GM12878 (cell line): ENCODE measurements at regions not wholly inside any gene's neighbourhood (a gene's known extent, or its start where the extent isn't known, plus 50 kb on each side); places are given as distances from the start of the nearest gene placed in this dataset.

Source experiments
- ATAC-seq: fragments of 200-7000 bp; cut with Tn5 transposase; 3 replicates; pipeline ENCODE4 v1.9.1; 2020; ENCODE audit warnings: mild to moderate bottlenecking, moderate library complexity
- BruUV-seq: library from RNA; stranded (reverse); fragments of 400-500 nt; replicated peaks from 2 replicates; lab custom pipeline; 2021; lab: Mats Ljungman, UMichigan
- CTCF ChIA-PET: fragments of 300-600 bp; sonication (Branson Sonifier 250); formaldehyde crosslinking; extraction: SDS; loops from one replicate; lab custom pipeline; 2021; ENCODE audit warnings: inconsistent platforms; lab: Yijun Ruan, JAX
- POLR2A ChIA-PET: fragments of 350-600 bp; formaldehyde crosslinking; extraction: SDS; loops from one replicate; lab custom pipeline; 2021; ENCODE audit warnings: inconsistent platforms; lab: Charles Lee
- RAD21 ChIA-PET: fragments of 300-600 bp; sonication (Branson Sonifier 250); formaldehyde crosslinking; loops from one replicate; lab custom pipeline; 2023; ENCODE audit warnings: antibody characterized with exemption; ENCODE audit not compliant: unreplicated experiment; lab: Charles Lee
- SMC1A ChIA-PET: fragments of 300-600 bp; sonication (Branson Sonifier 250); formaldehyde crosslinking; loops from one replicate; lab custom pipeline; 2023; ENCODE audit not compliant: unreplicated experiment, uncharacterized antibody; lab: Charles Lee
- DNase-seq: peaks from one replicate; pipeline ENCODE4 v3.0.0-alpha.2; 2011; ENCODE audit warnings: low read depth, low spot score
- FAIRE-seq: peaks from 3 replicates; lab custom pipeline; 2011; peaks lifted over from hg19 to GRCh38; lab: Jason Lieb, UNC
- H2AFZ ChIP-seq: 2 replicates; pipeline ENCODE4 v1.6.0; 2011; ENCODE audit warnings: low read depth, low read length, control low read depth; ENCODE audit not compliant: control insufficient read depth
- H3K27ac ChIP-seq: 2 replicates; pipeline ENCODE4 v1.5.1; 2011; ENCODE audit warnings: control low read depth; ENCODE audit not compliant: control insufficient read depth, insufficient read depth
- H3K27me3 ChIP-seq, 2 experiments: replicated peaks in 1 of 2; 2 replicates each; pipeline versions ENCODE4 v1.6.0 to v1.6.1; 2011; ENCODE audit warnings: low read length in 1 of 2; ENCODE audit not compliant: control insufficient read depth in 2 of 2, insufficient read depth in 2 of 2
- H3K36me3 ChIP-seq, 2 experiments: 2 replicates each; pipeline ENCODE4 v1.5.1; 2011; ENCODE audit warnings: low read length in 1 of 2; ENCODE audit not compliant: control insufficient read depth in 2 of 2, insufficient read depth in 2 of 2
- H3K4me1 ChIP-seq: 2 replicates; pipeline ENCODE4 v1.6.1; 2011; ENCODE audit warnings: mild to moderate bottlenecking, low read length, moderate library complexity, mixed read lengths; ENCODE audit not compliant: control insufficient read depth, insufficient read depth
- H3K4me2 ChIP-seq: 2 replicates; pipeline ENCODE4 v1.6.0; 2011; ENCODE audit warnings: control low read depth; ENCODE audit not compliant: control insufficient read depth, insufficient read depth
- H3K4me3 ChIP-seq: fragments of 200-600 bp; sonication (generic); 2 replicates; pipeline ENCODE4 v1.5.1; 2016
- H3K79me2 ChIP-seq: 2 replicates; pipeline ENCODE4 v1.6.0; 2011; ENCODE audit warnings: low read length; ENCODE audit not compliant: control insufficient read depth, insufficient read depth
- H3K9ac ChIP-seq: 2 replicates; pipeline ENCODE4 v1.8.0; 2011; ENCODE audit warnings: low read length, control low read depth, mixed read lengths; ENCODE audit not compliant: control insufficient read depth, insufficient read depth
- H3K9me3 ChIP-seq: replicated peaks from 3 replicates; pipeline ENCODE4 v1.5.1; 2011; ENCODE audit warnings: mild to moderate bottlenecking, low read length; ENCODE audit not compliant: control insufficient read depth, insufficient read depth
- H4K20me1 ChIP-seq: 2 replicates; pipeline ENCODE4 v1.6.0; 2011; ENCODE audit not compliant: control insufficient read depth, insufficient read depth
- BCL3 ChIP-seq: IDR thresholded peaks from 2 replicates; pipeline ENCODE4 v1.6.1; 2011; ENCODE audit warnings: borderline replicate concordance, low read depth, mild to moderate bottlenecking, moderate library complexity, low read length; ENCODE audit not compliant: insufficient read depth, poor library complexity, severe bottlenecking
- CHD4 ChIP-seq: fragments of 200-600 bp; sonication (generic); IDR thresholded peaks from 2 replicates; pipeline ENCODE4 v1.6.1; 2016; ENCODE audit warnings: mild to moderate bottlenecking
- NR2C2 ChIP-seq: IDR thresholded peaks from 2 replicates; pipeline ENCODE4 v1.6.1; 2011; ENCODE audit warnings: borderline replicate concordance, low read depth; ENCODE audit not compliant: control insufficient read depth, insufficient read length
- POLR2AphosphoS2 ChIP-seq: IDR thresholded peaks from 2 replicates; pipeline ENCODE4 v1.6.1; 2011; ENCODE audit warnings: low read depth, mild to moderate bottlenecking, low read length, improper control_type of control experiment, moderate library complexity
- RELA ChIP-seq: fragments of 450-650 bp; IDR thresholded peaks from 2 replicates; pipeline ENCODE4 v1.8.0; 2014; ENCODE audit warnings: borderline replicate concordance; ENCODE audit not compliant: partially characterized antibody
- RFX5 ChIP-seq: IDR thresholded peaks from 2 replicates; pipeline ENCODE4 v1.6.1; 2011; ENCODE audit warnings: low read depth, low read length, improper control_type of control experiment
- TBL1XR1 ChIP-seq: IDR thresholded peaks from 2 replicates; pipeline ENCODE4 v1.6.1; 2012; ENCODE audit warnings: low read depth, low read length, improper control_type of control experiment
- ZNF622 ChIP-seq: fragments of 450-650 bp; IDR thresholded peaks from 2 replicates; pipeline ENCODE4 v1.6.1; 2017; ENCODE audit warnings: mild to moderate bottlenecking, inconsistent platforms
- ZZZ3 ChIP-seq: IDR thresholded peaks from 2 replicates; pipeline ENCODE4 v1.6.1; 2011; ENCODE audit warnings: low read depth; ENCODE audit not compliant: control insufficient read depth, insufficient read length
- WGBS: methylation state at CpG from one replicate; pipeline ENCODE4 v1.1.6; 2016; ENCODE audit warnings: low lambda C conversion rate; ENCODE audit not compliant: insufficient replicate concordance, insufficient coverage; ENCODE audit errors: missing lambda C conversion rate; 5-methylcytosine and 5-hydroxymethylcytosine counted together
- in situ Hi-C: fragments of 300-500 bp; cut with MboI; formaldehyde crosslinking; loops from 9 replicates; pipeline ENCODE4 v1.14.3; 2018; ENCODE audit warnings: mixed read lengths
- intact Hi-C: fragments of 100-400 bp; cut with micrococcal nuclease; formaldehyde crosslinking; loops from one replicate; pipeline ENCODE4 v1.14.2; 2022; ENCODE audit not compliant: unreplicated experiment
- TF ChIP-seq, protein P1 (sequence below): IDR thresholded peaks from 2 replicates; pipeline ENCODE4 v1.6.1; 2012; ENCODE audit warnings: low read depth, low read length, improper control_type of control experiment
- TF ChIP-seq, protein P2 (sequence below): fragments of 450-650 bp; IDR thresholded peaks from 2 replicates; pipeline ENCODE4 v1.6.1; 2017; ENCODE audit warnings: mild to moderate bottlenecking, moderate library complexity
- TF ChIP-seq, protein P3 (sequence below): fragments of 450-650 bp; IDR thresholded peaks from 2 replicates; pipeline ENCODE4 v1.6.1; 2017; ENCODE audit warnings: mild to moderate bottlenecking, low read depth, inconsistent platforms; ENCODE audit not compliant: poor library complexity, severe bottlenecking

DNA sequence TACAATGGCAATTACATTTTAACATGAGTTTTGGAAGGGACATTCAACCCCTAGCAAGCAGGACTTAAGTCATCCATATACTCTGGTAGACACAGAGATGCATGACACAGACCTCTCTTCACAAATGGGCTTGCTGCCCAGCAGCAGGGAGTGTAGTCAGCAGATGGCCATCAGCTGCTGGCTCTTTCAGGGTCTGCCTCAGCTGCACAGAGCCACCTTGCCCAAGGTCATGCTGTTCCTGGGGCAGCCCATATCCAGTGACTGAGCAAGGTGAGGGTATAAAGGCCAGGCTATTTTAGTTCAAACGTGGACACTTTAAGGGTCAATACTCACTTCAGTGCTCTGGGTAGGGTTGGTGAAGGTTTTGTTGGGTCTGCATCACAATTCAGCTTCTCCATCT is 58.3 kb upstream of the JDP2 start:
- no peaks in the 10 kb centered on the region for H3K36me3 ChIP-seq
- no TSS peak for BruUV-seq
- H3K79me2 ChIP-seq: no peaks in the 10 kb centered on the region
- ATAC-seq (no peak), DNase-seq (no peak), FAIRE-seq (no peak)
- no peak overlapping the region for H2AFZ ChIP-seq
- ChIA-PET POLR2A (no interaction called here), CTCF (interaction anchor here (0.6 kb wide), 1 partner anchor 10 kb away, joined by 3 read pairs; no protein-coding TSS in a partner anchor), SMC1A (interaction anchor here (1.1 kb wide), 1 partner anchor 11 kb away, joined by 4 read pairs; no protein-coding TSS in a partner anchor), RAD21 (no interaction called here)
- 100% methylated on average over 1 of the region's 1 CpG for WGBS
- in situ Hi-C loops: no loop called here
- intact Hi-C loops: no loop called here
- peaks cover 3% of the 10 kb centered on the region; the same call in 1 of the 2 replicates for H3K4me1 ChIP-seq
- H3K4me2 ChIP-seq: no peak overlapping the region
- no peak overlapping the region for H3K4me3 ChIP-seq
- H3K9ac ChIP-seq: no peak overlapping the region
- no peak overlapping the region for H3K27ac ChIP-seq
- H3K27me3 ChIP-seq: no peaks in the 10 kb centered on the region
- H4K20me1 ChIP-seq: no peaks in the 10 kb centered on the region
- no peaks in the 10 kb centered on the region for H3K9me3 ChIP-seq
- no peak for TF ChIP-seq RELA
- TF ChIP-seq RFX5: no peak
- TF ChIP-seq POLR2AphosphoS2: no peak
- no peak for TF ChIP-seq TBL1XR1
- TF ChIP-seq ZZZ3: no peak
- TF ChIP-seq NR2C2: no peak
- TF ChIP-seq, protein P1, sequence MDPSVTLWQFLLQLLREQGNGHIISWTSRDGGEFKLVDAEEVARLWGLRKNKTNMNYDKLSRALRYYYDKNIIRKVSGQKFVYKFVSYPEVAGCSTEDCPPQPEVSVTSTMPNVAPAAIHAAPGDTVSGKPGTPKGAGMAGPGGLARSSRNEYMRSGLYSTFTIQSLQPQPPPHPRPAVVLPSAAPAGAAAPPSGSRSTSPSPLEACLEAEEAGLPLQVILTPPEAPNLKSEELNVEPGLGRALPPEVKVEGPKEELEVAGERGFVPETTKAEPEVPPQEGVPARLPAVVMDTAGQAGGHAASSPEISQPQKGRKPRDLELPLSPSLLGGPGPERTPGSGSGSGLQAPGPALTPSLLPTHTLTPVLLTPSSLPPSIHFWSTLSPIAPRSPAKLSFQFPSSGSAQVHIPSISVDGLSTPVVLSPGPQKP: no peak
- TF ChIP-seq ZNF622: no peak
- no peak for TF ChIP-seq CHD4
- TF ChIP-seq, protein P2, sequence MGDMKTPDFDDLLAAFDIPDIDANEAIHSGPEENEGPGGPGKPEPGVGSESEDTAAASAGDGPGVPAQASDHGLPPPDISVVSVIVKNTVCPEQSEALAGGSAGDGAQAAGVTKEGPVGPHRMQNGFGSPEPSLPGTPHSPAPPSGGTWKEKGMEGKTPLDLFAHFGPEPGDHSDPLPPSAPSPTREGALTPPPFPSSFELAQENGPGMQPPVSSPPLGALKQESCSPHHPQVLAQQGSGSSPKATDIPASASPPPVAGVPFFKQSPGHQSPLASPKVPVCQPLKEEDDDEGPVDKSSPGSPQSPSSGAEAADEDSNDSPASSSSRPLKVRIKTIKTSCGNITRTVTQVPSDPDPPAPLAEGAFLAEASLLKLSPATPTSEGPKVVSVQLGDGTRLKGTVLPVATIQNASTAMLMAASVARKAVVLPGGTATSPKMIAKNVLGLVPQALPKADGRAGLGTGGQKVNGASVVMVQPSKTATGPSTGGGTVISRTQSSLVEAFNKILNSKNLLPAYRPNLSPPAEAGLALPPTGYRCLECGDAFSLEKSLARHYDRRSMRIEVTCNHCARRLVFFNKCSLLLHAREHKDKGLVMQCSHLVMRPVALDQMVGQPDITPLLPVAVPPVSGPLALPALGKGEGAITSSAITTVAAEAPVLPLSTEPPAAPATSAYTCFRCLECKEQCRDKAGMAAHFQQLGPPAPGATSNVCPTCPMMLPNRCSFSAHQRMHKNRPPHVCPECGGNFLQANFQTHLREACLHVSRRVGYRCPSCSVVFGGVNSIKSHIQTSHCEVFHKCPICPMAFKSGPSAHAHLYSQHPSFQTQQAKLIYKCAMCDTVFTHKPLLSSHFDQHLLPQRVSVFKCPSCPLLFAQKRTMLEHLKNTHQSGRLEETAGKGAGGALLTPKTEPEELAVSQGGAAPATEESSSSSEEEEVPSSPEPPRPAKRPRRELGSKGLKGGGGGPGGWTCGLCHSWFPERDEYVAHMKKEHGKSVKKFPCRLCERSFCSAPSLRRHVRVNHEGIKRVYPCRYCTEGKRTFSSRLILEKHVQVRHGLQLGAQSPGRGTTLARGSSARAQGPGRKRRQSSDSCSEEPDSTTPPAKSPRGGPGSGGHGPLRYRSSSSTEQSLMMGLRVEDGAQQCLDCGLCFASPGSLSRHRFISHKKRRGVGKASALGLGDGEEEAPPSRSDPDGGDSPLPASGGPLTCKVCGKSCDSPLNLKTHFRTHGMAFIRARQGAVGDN: no peak
- no peak for TF ChIP-seq BCL3
- TF ChIP-seq, protein P3, sequence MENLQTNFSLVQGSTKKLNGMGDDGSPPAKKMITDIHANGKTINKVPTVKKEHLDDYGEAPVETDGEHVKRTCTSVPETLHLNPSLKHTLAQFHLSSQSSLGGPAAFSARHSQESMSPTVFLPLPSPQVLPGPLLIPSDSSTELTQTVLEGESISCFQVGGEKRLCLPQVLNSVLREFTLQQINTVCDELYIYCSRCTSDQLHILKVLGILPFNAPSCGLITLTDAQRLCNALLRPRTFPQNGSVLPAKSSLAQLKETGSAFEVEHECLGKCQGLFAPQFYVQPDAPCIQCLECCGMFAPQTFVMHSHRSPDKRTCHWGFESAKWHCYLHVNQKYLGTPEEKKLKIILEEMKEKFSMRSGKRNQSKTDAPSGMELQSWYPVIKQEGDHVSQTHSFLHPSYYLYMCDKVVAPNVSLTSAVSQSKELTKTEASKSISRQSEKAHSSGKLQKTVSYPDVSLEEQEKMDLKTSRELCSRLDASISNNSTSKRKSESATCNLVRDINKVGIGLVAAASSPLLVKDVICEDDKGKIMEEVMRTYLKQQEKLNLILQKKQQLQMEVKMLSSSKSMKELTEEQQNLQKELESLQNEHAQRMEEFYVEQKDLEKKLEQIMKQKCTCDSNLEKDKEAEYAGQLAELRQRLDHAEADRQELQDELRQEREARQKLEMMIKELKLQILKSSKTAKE: no peak
